HG03196 (cell line): ENCODE measurements at regions not wholly inside any gene's neighbourhood (a gene's known extent, or its start where the extent isn't known, plus 50 kb on each side); places are given as distances from the start of the nearest gene placed in this dataset.
"Not testable (repeated sequence)": the region's sequence is repeated elsewhere in the genome, so short reads cannot be mapped to it uniquely, and the experiment has no call there.

Experiments
- ATAC-seq: cut with Tn5 transposase; IDR thresholded peaks from one replicate; pipeline ENCODE4 v1.9.1; 2021; ENCODE audit not compliant: unreplicated experiment

DNA sequence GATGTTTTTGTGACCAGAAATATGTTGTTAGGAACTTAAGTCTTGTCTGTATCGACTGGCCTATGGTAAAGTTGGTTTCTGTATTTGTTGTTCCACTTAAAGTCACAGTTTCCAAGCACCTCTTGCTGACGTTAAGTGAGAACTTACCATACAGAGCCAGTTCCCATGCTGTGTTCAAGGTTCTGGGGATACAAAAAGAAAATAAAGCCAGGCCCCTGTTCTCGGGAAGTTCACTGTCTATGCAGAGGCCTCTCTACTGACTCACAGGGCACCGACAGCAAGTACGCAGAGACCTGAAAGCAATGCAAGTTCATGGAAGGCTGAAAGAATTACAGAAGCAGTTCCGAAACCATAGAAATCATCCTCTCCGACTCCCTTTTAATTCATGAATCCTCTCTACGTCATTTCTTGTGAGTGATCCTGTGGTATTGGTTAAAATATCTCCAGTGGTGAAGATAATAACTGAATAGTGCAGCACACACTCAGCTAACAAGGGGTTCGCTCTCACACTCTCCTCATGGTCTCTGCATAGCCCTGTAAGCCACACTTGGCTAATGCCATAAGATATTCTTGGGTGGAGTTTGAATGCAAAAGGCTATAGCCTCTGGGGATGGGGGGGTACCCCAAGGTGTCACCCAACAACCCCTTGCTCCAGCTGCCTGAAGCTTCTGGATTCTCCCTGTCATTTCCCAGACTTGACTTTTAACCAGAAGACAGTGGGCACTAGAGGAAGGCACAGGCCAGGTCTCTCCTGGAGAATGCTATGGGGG lies 91.2 kb upstream of the EXOC2 start:
- no peak for ATAC-seq

DNA sequence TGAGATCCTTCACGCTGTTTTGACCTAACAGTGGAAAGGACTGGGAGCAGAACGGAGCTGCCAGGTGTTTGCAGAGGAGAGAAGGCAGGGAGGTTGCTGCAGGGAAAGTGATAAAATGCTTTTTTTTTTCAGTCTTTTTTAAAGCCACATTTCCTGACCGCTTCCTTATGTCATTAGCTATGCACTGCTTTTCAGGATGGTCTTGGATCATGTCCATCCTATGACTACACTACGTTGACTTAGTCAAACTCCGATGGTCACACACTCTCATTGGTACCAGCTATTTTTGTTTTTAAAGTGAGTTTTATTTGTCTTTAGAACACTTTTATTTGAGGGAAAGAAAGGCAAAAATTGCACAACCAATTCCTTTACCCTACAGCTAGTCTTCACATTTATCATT lies 89.2 kb upstream of the EXOC2 start:
- no peak for ATAC-seq

DNA sequence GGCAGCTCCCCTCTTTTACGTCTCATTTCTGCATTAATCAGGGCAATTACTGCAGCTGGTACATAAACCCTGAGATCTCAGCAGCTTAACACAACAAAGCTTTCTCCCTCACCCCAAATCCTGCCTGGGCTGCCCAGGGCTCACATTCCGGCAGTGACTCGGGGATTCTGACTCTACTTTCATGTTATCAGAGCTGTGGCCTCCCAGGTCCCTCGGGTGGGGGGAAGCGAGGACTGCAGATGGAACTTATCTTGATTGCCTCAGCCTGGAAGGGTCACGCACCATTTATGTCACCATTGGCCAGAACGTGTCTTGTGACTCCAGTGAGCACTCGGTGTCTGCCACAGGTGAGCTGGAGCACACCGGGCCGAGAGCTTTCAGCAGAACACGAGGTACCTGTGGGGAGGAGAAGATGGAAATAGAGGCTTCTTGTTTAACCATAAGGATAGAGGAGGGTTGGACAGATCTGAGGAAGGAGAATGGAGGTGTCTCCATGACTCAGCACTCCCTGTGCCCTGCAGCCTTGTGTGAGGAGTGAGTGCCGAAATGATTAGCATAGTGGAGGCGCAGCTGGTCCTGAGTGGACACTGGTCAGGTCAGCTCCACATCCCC lies 88.5 kb upstream of the EXOC2 start:
- no peak for ATAC-seq

DNA sequence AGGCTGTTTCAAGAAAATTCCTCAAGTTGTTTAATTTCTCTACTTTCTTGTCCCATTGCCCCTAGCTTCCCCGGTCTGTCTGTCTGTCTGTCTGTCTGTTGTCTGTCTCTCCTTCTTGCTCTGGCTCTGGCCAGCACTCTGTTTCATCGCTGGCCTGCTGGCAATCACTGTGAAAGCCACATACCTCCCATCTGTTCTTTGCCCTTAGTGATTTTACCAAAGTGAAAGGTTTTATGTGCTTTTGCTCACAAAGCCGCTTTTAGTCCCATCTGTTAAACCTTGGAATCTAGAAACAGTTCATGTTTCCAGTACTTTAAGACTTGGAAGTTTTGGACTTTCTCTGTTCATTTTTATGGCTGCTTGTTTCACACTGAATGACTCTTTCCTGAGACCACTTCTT lies 87.8 kb upstream of the EXOC2 start:
- no peak for ATAC-seq

DNA sequence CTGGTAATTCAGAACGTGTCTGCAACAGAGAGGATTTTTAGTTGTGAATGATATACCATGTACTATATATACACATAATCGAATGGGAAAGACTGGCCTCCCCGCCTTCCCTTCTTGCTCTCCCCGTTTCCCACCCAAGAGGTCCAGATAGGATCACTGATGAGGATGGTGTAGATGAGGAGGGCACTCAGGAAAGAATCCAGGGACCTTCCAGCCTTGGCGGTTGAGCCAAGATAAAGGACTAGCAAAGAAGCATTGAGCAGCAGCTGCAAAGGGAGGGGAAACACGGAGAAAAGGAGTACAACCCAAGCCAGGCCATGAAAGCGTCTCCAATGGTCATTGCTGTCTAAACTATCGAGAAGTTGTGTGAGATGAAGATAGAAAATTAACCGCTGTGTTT lies 84.0 kb upstream of the EXOC2 start:
- no peak for ATAC-seq

DNA sequence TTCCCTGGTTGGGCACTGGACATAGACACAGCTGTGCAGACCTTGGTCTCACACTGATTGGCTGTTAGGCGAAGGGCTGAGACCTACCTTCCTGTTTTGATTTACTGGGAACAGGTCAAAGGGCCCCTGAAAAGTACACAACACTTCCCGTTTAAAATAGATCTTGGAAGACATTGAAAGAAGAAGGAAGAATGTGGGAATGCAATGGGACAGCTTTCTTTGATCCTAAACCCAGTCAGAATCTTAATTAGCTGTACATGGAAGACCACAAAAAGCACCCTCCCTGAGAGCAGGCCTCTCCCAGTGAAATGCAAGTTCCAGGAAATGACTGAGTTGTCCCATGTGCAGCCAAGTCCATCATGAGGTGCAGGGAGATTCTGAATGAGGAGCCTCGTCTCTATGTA lies 83.6 kb upstream of the EXOC2 start:
- ATAC-seq: no peak

DNA sequence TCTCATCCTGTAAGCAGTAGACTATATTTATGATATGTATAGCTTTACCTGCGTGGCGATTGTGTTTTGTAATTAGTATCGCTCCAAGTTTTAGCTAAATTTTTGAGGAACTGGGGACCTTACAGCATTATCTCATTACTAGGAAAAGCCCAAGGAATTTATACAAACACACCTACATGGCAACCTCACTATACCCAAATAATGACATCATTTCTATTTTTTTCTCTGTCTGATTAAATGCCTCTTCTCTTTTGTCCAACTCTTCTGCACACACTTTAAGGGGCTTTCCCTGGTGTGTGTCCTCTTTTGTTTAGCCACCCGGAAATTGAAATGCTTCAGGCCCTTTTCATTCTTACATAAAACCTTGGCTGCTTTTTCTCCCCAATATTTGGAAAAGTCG lies 82.9 kb upstream of the EXOC2 start:
- no peak for ATAC-seq

DNA sequence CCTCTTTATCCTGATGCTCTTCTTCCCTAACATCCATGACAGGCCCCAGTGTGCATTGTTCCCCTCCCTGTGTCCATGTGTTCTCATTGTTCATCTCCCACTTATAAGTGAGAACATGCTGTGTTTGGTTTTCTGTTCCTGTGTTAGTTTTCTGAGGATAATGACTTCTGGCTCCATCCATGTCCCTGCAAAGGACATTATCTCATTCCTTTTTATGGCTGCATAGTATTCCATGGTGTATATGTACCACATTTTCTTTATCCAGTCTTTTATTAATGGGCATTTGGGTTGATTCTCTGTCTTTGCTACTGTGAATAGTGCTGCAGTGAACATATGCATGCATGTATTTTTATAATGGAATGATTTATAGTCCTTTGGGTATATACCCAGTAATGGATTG lies 78.7 kb upstream of the EXOC2 start:
- ATAC-seq: not testable (repeated sequence)

DNA sequence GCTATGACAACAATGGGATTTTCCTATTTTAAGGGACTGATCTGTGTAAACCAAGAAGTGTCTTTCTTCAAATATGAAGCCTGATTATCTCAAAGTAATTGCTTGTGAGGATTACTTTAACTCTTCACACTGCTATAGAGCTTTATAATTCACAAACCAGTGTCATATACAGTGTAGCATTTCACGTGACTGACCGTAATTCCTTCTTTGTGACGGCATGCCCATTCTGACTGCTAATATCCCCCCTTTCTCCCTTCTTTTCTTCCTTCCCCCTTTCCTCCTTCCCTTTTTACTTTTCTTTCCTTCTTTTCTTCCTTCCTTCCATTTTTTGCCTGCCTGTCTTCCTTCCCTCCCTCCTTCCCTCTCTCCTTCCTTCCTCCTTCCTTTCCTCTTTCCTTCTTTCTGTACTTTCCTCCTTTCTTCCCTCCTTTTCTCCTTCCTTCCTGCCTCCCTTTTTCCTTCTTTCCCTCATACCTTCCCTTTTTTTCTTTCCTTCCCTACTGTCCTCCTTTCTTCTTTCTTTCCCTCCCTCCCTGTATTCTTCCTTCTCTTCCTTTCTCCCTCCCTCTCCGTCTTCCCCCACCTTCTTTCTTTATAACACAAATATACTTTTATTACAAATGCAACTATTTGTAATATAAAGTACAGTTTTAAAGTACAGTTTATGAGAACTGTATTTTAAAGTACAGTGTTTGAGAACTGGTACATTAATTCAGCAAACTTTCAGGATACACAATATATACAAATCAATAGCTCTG lies 75.0 kb upstream of the EXOC2 start:
- no peak for ATAC-seq

DNA sequence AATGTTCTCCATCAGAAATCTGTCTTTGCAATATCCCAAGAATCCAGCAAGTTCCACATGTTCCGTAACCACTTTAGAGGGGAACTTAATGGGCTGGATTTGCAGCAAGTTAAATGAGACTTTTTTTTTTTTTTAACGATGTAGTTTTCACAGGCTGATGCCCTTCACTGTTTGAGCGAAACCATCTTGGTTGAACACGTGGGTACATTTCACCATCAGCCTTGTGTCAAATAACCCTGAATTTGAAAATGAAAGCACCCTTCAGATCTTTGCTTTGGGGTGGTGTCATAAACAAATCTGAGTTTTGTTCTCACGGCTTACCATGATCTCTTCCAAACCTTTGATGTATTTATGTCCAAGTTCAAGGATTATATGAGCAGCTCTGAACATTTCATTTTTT lies 73.7 kb upstream of the EXOC2 start:
- ATAC-seq: no peak

DNA sequence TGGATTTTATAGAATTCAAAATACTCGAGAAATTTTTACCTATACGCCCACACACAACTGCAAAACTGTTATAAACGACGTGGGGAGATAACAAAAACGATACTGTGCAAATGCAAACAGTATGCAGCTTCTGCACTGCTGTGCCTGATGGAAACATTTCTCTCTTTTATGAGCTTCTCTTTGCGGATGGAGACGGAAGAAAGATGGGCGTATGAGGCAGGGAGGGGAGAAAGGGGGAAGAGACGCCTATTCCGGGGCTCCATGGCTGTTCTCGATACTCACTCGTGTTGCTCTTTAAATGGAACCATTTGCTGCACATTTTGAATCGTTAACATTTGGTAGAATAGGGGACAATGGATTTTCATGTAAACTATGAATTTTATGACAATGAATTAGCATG lies 69.1 kb upstream of the EXOC2 start:
- ATAC-seq: no peak

DNA sequence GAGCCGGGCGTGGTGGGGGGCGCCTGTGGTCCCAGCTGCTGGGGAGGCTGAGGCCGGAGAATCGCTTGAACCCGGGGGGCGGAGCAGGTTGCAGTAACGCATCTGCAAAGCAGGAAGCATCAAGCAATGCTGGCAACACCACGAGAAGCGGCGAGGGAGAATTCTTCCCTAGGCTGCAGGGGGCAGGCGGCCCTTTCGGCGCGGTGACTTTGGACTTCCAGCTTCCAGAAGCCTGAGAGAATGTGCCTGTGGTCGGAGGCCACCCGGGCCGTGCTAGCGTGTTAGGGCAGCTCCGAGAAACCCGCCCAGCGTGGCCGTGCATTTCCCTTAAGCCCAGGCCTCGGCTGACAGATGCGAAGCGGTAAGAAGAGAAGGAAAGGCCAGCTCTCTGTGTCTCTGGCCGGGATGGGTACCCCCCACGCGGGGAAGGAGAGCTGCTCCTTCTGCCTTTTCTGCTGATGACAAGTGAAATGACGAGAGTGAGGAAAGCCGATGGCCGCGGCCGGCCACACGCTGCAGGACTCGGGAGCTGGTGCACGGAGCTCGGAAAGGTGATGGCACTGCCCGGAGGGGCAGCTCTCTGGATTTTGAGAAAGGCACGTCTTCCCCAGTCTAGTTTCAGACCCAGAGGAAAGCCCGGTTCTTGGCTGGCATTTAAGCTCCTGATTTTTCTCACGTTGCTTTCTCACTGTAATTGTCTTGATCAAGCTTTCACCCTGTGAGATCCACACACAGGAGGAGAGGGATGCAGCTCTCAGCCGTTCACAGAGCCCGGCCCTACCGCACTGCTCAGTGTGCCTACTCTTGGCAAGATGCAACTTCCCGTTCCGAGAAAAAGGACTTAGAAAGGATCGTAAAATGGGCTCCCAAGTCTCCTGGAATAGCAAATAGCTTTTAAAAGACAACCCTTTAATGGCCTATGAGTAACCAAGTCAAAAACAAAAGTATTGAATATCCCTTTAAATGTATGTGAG lies 68.3 kb upstream of the EXOC2 start:
- ATAC-seq: no peak

DNA sequence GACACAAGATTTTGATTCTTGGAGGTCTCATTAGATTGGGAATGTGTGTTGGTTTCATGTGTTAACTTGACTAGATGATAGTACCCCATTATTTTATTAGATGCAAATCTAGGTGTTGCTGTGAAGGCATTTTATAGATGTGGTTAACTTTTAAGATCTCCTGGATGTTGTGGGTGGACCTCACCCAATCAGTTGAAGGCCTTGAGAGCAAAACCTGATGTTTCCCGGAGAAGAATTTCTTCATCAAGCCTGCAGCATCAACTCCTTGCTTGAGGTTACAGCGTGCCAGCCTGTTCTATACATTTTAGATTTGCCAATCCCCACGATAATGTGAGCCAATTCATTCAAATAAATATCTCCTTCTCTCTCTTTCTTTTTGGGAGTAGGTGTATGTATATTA lies 66.8 kb upstream of the EXOC2 start:
- ATAC-seq: no peak

DNA sequence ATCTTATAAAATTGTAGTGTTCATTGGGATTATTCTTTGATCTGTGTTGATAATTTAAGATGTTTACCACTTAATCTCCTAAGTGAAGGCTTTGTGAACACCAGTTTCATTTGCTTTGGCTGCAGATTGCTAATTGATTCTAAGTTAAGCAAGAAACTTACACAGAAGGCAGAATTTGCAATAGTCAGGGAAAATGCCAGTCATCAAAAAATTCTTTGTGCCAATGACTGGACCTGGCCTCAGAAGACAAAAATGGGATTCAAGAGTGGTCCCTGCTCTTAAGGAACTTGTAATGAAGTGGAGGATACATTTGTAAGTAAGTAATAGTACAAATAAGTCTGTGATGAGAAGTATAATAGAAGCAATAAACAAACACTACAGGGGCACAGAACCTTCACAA lies 63.3 kb upstream of the EXOC2 start:
- ATAC-seq: no peak

DNA sequence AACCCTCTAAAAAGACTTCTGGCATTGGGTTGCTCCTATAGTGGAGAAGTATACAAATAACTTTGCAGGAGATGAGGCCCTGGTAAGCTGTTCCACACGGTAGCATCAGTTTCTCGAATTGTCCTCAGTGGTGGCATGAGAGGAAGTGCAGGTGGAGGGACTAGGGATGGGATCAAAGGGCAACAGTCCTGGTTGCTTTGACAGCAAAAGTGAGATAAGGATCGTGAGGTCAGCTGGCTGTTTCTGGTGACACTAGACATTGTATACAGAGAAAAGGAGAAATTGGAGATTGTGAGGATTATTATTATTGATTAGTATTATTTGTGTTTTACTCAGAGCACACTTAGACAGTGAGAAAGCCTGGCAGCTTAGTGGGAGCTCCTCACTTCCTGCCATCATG lies 61.3 kb upstream of the EXOC2 start:
- no peak for ATAC-seq

DNA sequence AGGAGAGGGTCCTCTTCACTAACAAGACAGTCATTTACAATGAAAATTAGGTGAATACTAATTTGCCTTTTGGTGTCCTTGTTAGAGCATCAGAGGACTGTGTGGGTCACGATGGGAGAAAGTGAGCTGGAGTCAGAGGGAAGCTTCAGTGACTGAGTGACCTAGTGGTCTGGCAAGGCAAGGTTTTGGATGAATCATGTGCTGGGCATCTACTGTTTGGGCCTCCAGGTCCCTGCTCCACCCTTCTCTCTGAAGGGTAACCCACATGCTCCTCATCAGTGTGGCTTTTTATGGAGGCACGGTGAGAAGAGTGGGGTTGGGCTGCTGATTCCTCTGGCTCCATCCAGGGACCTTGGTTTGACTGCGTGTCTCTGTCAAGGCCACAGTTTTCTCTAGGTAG lies 60.5 kb upstream of the EXOC2 start:
- ATAC-seq: no peak

DNA sequence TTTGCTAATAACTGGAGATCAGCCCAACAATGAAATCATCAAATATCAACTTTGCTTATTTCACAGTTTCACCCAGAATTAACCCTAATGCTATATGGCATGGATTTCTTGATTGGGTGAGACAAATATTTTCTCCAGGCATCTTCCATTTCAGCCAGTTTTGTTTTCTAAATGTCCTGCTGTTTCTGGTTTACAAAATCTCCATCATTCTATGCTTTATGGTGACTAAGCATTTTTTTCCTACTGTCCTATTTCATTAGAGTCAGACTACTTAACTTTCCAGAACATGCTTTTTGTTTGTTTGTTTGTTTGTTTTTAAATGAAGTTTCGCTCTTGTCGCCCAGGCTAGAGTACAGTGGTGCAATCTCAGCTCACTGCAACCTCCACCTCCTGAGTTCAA lies 59.5 kb upstream of the EXOC2 start:
- ATAC-seq: no peak

DNA sequence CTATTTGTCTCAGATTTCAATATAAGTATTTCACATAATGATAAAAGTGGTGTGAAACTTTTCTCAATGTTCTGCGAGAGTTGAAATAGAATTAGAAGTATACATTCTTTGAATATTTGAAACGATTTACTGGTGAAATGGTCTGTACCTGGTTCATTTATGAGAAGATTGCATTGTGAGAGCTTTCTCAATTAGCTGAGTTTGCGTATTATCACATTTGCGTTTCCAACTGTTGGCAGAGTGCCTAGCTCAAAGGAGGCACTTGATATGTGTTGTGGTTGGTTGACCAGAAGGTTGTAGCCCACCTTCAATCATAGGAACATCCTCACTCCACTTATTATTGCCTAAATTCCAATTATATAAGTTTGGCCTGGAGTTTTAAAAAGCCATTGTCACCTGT lies 58.8 kb upstream of the EXOC2 start:
- ATAC-seq: no peak

DNA sequence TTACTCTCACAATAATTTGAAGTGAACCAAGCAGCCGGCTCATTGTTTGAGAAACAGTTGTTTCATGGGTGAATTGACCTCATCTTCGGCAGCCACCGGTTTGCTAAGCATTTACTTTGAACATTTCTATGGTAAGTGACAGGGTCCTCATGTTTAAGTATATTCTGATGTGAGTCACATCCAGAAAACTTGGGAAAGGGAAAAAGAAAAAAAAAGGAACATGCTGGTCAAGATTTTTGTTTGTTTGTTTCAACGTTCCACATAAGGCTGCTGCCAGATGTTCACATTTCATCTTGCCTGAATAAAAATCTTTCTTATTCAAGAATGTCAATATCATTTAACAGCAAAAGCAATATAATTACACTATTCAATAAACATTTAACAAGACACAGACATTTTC lies 55.0 kb upstream of the EXOC2 start:
- no peak for ATAC-seq

DNA sequence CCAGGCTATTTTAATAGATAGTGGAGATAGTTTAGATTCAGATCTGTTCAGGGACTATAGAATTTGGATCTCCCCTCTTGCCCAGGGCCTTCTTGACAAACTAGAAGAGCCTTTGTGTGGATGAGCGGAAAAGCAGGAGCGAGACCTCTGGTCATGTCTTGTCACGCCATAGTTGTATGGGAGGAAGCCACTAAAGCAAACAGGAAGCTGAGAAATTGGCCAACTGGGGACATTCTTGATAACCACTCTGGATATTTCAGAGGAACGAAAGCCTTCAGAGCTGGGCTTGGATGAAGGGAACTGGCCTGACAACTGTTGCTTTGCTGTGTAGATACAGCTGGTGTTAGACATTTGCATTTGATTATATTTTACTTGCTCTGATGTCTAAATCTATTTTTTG lies 54.1 kb upstream of the EXOC2 start:
- ATAC-seq: no peak

DNA sequence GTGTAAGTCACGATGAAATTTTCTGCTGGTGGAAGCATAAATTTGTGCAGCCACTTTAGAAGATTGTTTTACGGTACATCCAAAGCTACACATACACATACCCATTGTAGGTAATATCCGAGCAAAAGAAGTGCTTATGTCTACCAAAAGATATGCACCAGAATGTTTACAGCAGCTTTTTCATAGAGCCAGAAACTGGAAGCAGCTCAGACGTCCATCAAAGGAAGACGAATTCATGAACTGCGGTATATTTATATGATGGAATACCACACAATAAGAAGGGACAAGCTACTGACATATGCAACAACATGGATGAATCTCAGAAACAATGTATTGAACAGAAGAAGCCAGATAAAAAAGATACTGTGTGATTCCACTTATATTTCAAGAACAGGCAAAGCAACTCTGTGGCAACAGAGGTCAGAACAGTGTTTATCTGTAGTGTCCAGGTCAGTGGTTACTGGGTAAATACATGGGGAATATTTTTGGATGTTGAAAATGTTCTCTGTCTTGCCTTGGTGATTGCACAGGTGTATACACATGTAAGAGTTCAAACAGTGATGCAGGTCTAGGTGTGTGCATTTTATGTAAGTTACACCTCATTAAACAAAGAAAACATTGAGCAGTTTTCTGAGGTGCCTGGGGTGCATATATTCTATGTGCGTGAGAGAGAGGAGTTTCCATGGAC lies 51.9 kb upstream of the EXOC2 start:
- no peak for ATAC-seq
